ENCODE measurements at regions not wholly inside any gene's neighbourhood (a gene's known extent, or its start where the extent isn't known, plus 50 kb on each side); places are given as distances from the start of the nearest gene placed in this dataset.

DNA sequence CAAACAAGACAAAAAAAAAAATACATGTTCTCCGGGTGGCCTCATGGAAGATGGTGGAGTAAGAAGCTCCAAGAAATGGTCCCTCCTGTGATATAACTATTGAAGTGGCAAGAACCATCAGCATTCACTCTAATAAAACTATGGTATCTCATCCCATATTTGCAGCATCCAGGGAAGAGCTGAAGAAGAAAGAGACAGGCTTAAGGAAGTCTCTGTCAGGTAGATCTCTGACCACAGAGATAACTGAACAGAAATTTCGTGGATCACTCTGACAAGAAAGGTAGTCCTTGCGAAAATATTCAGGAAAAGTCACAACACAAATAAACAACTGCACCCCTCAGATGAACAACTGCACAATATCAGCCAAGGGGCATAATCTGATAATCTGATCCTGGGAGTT is 54.6 kb upstream of the IGLL5 start:
- no peaks in the 10 kb centered on the region for H4K20me1 ChIP-seq (ENCODE audit: control insufficient read depth, insufficient read depth, insufficient read length)
- no peak overlapping the region for H3K4ac ChIP-seq (ENCODE audit: low read depth, low read length)
- no peaks in the 10 kb centered on the region for H3K9me3 ChIP-seq (ENCODE audit: control insufficient read depth, low read depth, low read length)
- no peak overlapping the region for H3K14ac ChIP-seq (ENCODE audit: insufficient read depth, low read length)
- WGBS (ENCODE audit: extremely low coverage, insufficient read length, low lambda C conversion rate): no CpG with 5 or more reads among the region's 3 CpGs
- no peaks in the 10 kb centered on the region for H3K23me2 ChIP-seq (ENCODE audit: insufficient read length, low read depth, low read length, poor library complexity, severe bottlenecking)
- no peak for TF ChIP-seq CTCF (conservative IDR thresholded peaks at IDR 0.05)
- H4K91ac ChIP-seq (ENCODE audit: insufficient read length, low read depth, low read length): no peak overlapping the region
- Mint-ChIP-seq H3K4me3 (no peak overlapping the region), H3K9me3 (peaks cover 11 to 16% of the 10 kb centered on the region in 2 experiments; a peak in 4 of 5 replicates), H3K36me3 (ENCODE audit: insufficient read depth in 1 of 3, low read depth in 3 of 3) (no peaks in the 10 kb centered on the region), H3K4me1 (no peaks in the 10 kb centered on the region), H3K27me3 (ENCODE audit: low read depth) (peaks cover 96% of the 10 kb centered on the region), H3K27ac (no peak overlapping the region)
- no peak overlapping the region for H3K27ac ChIP-seq (ENCODE audit: insufficient read length, low read depth, low read length)
- H3K27me3 ChIP-seq (ENCODE audit: insufficient read depth, low read length): peaks cover 14% of the 10 kb centered on the region; the same call in 1 of the 2 replicates
- no peaks in the 10 kb centered on the region for H3K79me1 ChIP-seq (ENCODE audit: insufficient read depth, low read depth, low read length, poor library complexity, severe bottlenecking)
- no peak overlapping the region for H2AK5ac ChIP-seq (ENCODE audit: insufficient read length, low read length)
- no peak overlapping the region for H2BK20ac ChIP-seq (ENCODE audit: low read depth, low read length, poor library complexity, severe bottlenecking)
- H3T11ph ChIP-seq (ENCODE audit: low read length): no peak overlapping the region
- no peak for DNase-seq
- no peak overlapping the region for H2BK5ac ChIP-seq (ENCODE audit: insufficient read length, low read length)
- no peak overlapping the region for H4K5ac ChIP-seq (ENCODE audit: insufficient read length, low read depth, low read length)
- H4K8ac ChIP-seq (replicated peaks; ENCODE audit: insufficient read length, low read depth, low read length): no peak overlapping the region
- no peak overlapping the region for H3K56ac ChIP-seq (ENCODE audit: insufficient read length, low read depth, low read length)
- H3K79me2 ChIP-seq (ENCODE audit: insufficient read depth, low read length): no peaks in the 10 kb centered on the region
- no peak overlapping the region for H3K4me2 ChIP-seq (ENCODE audit: insufficient read depth, insufficient read length, low read length)
- no peak overlapping the region for H3K9ac ChIP-seq (ENCODE audit: extremely low read depth, insufficient read length, low read length)
- no peak overlapping the region for H2BK12ac ChIP-seq (ENCODE audit: insufficient read length, low read depth, low read length)
- H2AFZ ChIP-seq (ENCODE audit: low read length): no peak overlapping the region
- H2BK120ac ChIP-seq (ENCODE audit: low read depth, low read length, poor library complexity, severe bottlenecking): no peak overlapping the region
- H3K4me1 ChIP-seq (ENCODE audit: insufficient read depth, low read length): no peaks in the 10 kb centered on the region
- no peak overlapping the region for H2BK15ac ChIP-seq (ENCODE audit: low read depth, low read length)
- no peak overlapping the region for H3K23ac ChIP-seq (ENCODE audit: insufficient read length, low read depth, low read length)
- no peak overlapping the region for H3K18ac ChIP-seq (ENCODE audit: insufficient read length, low read depth, low read length)
